Coronary artery (tissue), 2 donors: ENCODE measurements at regions not wholly inside any gene's neighbourhood (a gene's known extent, or its start where the extent isn't known, plus 50 kb on each side); places are given as distances from the start of the nearest gene placed in this dataset.

Source experiments
- DNase-seq: peaks from one replicate; pipeline ENCODE4 v3.0.0-alpha.2; 2017; ENCODE audit warnings: low spot score
- H3K27ac ChIP-seq, 2 donors: fragments of 200-600 bp; sonication (generic); one replicate each; pipeline ENCODE4 v1.5.1; 2016 to 2019
- H3K4me3 ChIP-seq: fragments of 200-600 bp; sonication (generic); 2 replicates; pipeline ENCODE4 v1.5.1; 2016; ENCODE audit warnings: mild to moderate bottlenecking, moderate library complexity
- TF ChIP-seq, protein P1 (sequence below): fragments of 200-600 bp; sonication (generic); IDR thresholded peaks from one replicate; pipeline ENCODE4 v1.5.1; 2019; ENCODE audit warnings: antibody characterized with exemption

DNA sequence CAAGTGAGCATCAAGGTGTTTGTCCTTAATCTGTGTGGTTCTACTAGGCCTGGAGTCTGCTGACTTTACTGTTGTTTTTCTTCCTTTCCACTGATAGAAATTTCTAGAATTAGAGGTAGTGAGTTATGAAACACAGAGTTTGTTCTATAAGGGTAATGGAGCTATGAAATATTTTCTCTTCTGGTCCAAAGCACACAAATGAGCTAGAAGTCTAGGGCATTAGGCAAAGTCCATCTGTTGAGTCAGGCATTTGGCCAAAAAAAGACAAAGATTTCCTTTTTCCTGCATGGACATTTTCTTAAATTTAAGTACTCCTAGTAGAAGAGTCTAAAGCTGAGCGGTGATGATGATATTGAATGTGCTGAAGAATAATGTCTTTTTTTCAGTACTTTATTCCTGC is 174.3 kb upstream of the STXBP5 start:
- no peak overlapping the region for H3K4me3 ChIP-seq
- no peak overlapping the region for H3K27ac ChIP-seq

DNA sequence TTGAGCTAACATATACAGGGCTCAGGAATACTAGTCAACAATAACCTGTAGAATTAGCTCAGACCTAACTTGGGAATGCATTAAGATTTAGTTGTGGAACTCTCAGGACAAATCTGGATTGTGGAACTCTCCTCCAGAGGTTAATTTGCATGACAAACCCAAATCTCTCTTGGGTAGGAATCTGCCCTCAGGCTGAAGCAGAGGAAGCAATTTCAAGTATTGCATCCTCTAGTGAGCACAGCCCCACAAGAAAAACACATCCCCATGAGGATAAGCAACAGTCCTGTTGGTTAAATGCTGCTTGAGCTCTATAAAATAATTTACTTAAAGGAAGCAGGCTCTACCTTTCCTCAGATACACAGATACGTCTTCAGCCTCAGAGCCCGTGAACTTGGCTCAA is 170.9 kb upstream of the STXBP5 start:
- Histone ChIP-seq H3K4me3 (no peak overlapping the region), H3K27ac (no peak overlapping the region)
- TF ChIP-seq, protein P1, sequence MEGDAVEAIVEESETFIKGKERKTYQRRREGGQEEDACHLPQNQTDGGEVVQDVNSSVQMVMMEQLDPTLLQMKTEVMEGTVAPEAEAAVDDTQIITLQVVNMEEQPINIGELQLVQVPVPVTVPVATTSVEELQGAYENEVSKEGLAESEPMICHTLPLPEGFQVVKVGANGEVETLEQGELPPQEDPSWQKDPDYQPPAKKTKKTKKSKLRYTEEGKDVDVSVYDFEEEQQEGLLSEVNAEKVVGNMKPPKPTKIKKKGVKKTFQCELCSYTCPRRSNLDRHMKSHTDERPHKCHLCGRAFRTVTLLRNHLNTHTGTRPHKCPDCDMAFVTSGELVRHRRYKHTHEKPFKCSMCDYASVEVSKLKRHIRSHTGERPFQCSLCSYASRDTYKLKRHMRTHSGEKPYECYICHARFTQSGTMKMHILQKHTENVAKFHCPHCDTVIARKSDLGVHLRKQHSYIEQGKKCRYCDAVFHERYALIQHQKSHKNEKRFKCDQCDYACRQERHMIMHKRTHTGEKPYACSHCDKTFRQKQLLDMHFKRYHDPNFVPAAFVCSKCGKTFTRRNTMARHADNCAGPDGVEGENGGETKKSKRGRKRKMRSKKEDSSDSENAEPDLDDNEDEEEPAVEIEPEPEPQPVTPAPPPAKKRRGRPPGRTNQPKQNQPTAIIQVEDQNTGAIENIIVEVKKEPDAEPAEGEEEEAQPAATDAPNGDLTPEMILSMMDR: no peak
- DNase-seq: no peak

More for the DNA sequence above, 174.3 kb upstream of the STXBP5 start:
- DNase-seq: no peak
- TF ChIP-seq, protein P1: no peak

DNA sequence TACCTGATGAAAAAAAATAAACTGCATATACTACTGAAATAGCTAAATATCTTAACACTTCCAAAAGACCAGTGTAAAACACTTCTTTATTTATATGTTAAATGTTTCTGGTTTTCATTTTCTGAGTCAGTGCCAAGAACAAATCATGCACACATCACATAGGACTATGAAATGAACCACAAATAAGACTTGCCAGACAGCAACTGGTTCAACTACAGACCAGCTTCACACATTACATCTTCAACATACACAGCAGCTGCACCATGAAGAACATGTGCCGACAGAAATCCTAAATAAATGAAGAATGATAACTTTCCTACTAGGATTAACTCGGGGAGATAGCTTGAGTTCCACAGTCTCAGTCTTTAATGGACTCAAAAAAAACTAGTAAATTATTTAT is 168.3 kb upstream of the STXBP5 start:
- H3K27ac ChIP-seq: no peak overlapping the region
- H3K4me3 ChIP-seq: no peak overlapping the region
- no peak for DNase-seq
- TF ChIP-seq, protein P1: no peak

DNA sequence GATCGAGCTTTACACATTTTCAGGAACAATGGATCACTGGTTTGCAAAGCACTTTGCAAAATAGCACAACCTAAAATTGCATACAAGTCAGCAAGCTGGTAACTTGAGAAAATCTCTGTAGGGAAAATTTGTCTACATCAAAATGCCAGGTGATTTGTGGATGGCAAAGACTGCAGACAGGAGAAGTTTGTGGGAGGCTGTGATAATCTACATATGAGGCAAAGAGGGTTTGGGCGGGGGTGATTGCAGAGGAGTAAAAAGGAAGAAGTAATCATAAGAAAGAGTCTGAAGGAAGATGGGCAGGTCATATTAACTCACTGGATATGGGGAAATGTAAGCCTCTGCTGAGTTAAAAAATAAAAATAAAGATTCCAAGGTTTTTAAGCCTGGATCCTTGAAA is 166.3 kb upstream of the STXBP5 start:
- TF ChIP-seq, protein P1: no peak
- H3K4me3 ChIP-seq: no peak overlapping the region
- DNase-seq: no peak
- no peak overlapping the region for H3K27ac ChIP-seq

DNA sequence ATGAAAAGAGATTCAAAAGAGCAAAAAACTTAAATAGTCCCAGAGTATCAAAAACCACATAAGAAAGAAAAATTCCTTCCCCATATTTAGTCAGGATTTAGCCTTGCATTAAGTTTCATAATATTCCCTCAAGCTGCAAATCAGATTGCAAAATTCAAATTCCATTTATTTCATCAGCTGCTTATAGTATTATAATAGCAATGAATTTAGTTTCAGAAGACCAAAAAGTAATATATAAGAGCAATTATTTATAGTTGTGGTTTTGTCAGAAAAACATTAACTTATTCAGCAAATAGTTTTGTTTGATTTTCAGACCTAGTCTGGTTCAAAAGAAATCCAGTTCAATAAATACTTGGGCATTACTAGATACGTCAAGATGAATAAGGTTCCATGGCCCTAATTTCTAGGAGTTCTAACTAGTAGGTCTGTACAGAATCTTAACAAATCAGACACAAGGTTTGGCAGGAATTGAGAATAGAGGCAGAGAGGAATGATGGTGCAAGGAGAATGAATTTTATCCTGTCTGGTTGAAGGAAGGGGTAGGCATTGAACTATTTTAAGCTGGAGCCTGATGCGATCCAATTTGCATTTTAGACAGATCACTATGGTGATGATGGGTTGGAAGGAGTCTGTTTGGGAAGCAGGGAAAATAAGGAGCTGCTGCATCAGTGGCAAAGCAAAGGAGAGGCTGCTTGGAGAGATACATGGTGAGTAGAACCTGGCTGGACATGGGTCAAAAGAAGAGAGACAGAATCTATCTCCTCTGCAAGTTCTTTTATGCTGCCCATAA is 163.9 kb upstream of the STXBP5 start:
- Histone ChIP-seq H3K4me3 (no peak overlapping the region), H3K27ac (no peak overlapping the region)
- TF ChIP-seq, protein P1: no peak
- DNase-seq: no peak

DNA sequence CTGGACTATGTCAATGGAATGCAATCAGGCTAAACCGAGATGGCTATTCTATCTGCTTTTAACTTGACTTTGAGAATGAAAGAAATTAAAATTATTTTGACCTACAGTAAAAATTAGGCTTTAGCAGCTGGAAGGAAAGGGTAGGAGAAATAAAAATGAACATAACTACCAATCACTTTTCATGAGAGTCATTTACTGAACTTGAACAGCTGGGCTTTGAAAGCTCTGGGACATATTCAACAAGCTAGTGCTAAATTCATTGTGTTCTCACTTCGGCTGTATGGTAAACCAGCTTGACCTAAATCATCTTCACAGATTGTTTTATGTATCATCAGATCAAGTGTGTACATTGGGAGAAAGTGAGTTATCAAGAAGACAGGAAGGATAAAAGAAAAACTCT is 161.5 kb upstream of the STXBP5 start:
- no peak for DNase-seq
- TF ChIP-seq, protein P1: no peak
- Histone ChIP-seq H3K27ac (no peak overlapping the region), H3K4me3 (no peak overlapping the region)

DNA sequence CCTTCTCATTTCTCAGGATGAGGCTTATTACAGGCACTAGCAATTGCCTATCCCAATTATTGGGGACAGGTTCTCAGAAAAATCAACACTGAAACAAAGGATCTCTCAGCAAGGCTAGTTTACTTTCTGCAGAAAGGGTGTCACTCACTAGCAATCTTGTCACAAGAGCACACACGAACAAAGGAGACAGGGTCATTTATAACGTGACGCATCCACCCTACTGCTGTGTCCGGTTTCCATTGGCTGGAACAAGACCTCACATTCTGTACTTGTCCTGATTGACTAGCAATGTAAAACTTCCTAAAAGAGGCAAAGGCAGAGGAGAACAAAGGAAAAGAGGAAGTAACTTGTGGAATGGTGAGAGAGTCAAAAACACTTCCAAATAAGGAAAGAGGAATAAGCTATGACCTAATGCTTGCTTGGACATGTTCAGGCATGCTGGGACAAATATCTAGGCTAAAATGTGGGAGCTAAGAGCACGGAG is 160.2 kb upstream of the STXBP5 start:
- no peak overlapping the region for H3K4me3 ChIP-seq
- H3K27ac ChIP-seq: no peak overlapping the region
- TF ChIP-seq, protein P1: no peak
- no peak for DNase-seq
